ENCODE measurements at regions not wholly inside any gene's neighbourhood (a gene's known extent, or its start where the extent isn't known, plus 50 kb on each side); places are given as distances from the start of the nearest gene placed in this dataset.

DNA sequence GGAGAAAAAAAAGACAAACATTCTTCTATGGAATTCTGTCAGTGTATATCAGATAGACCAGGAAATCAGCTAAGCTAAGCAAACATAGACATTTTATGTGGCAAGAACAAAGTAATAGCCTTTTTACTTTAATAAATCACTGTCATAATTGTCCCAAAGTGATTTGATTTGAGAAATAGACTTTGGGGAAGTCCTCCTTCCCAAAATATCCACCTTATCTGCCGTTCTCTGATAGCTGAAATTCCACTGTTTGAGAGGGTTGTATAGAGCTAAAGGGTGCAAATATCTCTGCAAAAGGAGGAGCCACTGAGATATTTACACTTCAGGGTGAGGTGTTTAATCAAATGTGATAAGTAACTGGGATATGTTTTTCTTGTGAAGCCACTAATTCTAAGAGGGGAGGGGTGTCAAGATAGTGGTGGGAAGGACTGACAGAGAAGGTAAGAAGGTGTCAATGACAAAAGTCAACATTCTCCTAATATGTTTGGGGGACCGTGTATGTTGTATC lies 544.4 kb upstream of the JAG1 start:
- TF ChIP-seq POLR2A (IDR thresholded peaks at IDR 0.05; ENCODE audit: control extremely low read depth in 1 of 2, low read depth in 2 of 2, low read length in 2 of 2): no peak
- TF ChIP-seq, protein P1, sequence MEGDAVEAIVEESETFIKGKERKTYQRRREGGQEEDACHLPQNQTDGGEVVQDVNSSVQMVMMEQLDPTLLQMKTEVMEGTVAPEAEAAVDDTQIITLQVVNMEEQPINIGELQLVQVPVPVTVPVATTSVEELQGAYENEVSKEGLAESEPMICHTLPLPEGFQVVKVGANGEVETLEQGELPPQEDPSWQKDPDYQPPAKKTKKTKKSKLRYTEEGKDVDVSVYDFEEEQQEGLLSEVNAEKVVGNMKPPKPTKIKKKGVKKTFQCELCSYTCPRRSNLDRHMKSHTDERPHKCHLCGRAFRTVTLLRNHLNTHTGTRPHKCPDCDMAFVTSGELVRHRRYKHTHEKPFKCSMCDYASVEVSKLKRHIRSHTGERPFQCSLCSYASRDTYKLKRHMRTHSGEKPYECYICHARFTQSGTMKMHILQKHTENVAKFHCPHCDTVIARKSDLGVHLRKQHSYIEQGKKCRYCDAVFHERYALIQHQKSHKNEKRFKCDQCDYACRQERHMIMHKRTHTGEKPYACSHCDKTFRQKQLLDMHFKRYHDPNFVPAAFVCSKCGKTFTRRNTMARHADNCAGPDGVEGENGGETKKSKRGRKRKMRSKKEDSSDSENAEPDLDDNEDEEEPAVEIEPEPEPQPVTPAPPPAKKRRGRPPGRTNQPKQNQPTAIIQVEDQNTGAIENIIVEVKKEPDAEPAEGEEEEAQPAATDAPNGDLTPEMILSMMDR (IDR thresholded peaks at IDR 0.05; ENCODE audit: control extremely low read depth in 1 of 3, insufficient read depth in 1 of 3, low read depth in 1 of 3, low read length in 3 of 3): no peak
- no peak for TF ChIP-seq RAD21 (IDR thresholded peaks at IDR 0.05 in 1 of 2, conservative IDR thresholded peaks at IDR 0.05 in 1 of 2; ENCODE audit: low read depth in 2 of 2, low read length in 2 of 2)
- TF ChIP-seq ZNF274 (IDR thresholded peaks at IDR 0.05; ENCODE audit: borderline replicate concordance, extremely low read depth, low read length): no peak
- TF ChIP-seq JUND (IDR thresholded peaks at IDR 0.05; ENCODE audit: low read length): no peak

Data from H1 (cell line).